Medulla oblongata (tissue), 1 donor: ENCODE measurements at regions not wholly inside any gene's neighbourhood (a gene's known extent, or its start where the extent isn't known, plus 50 kb on each side); places are given as distances from the start of the nearest gene placed in this dataset.
A peak's percentile ranks its signal among the peaks of the same experiment; 100 is the strongest.
"Not testable (repeated sequence)": the region's sequence is repeated elsewhere in the genome, so short reads cannot be mapped to it uniquely, and the experiment has no call there.

Experiments used
- DNase-seq: peaks from one replicate; pipeline ENCODE4 v3.0.0-alpha.2; 2015; ENCODE audit errors: extremely low spot score

GRCh38 chr1:218494449-218494852, 149.3 kb downstream of the TGFB2 start:
- DNase-seq: no peak

GRCh38 chr1:218495931-218496330, 150.8 kb downstream of the TGFB2 start:
- DNase-seq: no peak

- DNase-seq: no peak
These were observed 151.4 kb downstream of the TGFB2 start for GRCh38 chr1:218496561-218496960.

- DNase-seq: no peak
These were observed 153.2 kb downstream of the TGFB2 start for GRCh38 chr1:218498056-218498938.

- peak; percentile 21 for DNase-seq
These were observed 154.0 kb downstream of the TGFB2 start for GRCh38 chr1:218499011-218499691.

GRCh38 chr1:218499911-218500310, 154.8 kb downstream of the TGFB2 start:
- DNase-seq: no peak

GRCh38 chr1:218501161-218501560, 156.0 kb downstream of the TGFB2 start:
- no peak for DNase-seq

- no peak for DNase-seq
These were observed 157.2 kb downstream of the TGFB2 start for GRCh38 chr1:218502383-218502782.

- DNase-seq: no peak
These were observed 158.0 kb downstream of the TGFB2 start for GRCh38 chr1:218503102-218503501.

GRCh38 chr1:218507355-218508002, 162.3 kb downstream of the TGFB2 start:
- DNase-seq: no peak

- DNase-seq: no peak
These were observed 165.1 kb downstream of the TGFB2 start for GRCh38 chr1:218510153-218510772.

- DNase-seq: no peak
These were observed 168.2 kb downstream of the TGFB2 start for GRCh38 chr1:218513328-218513727.

- DNase-seq: no peak
These were observed 169.6 kb downstream of the TGFB2 start for GRCh38 chr1:218514689-218515088.

GRCh38 chr1:218516526-218516925, 171.4 kb downstream of the TGFB2 start:
- DNase-seq: no peak

GRCh38 chr1:218517459-218517858, 172.3 kb downstream of the TGFB2 start:
- DNase-seq: no peak

GRCh38 chr1:218518216-218518740, 173.1 kb downstream of the TGFB2 start:
- no peak for DNase-seq

GRCh38 chr1:218520646-218521045, 175.5 kb downstream of the TGFB2 start:
- DNase-seq: not testable (repeated sequence)

- peak; percentile 67 for DNase-seq
These were observed 176.5 kb downstream of the TGFB2 start for GRCh38 chr1:218521414-218522169.

GRCh38 chr1:218524526-218524925, 179.4 kb downstream of the TGFB2 start:
- DNase-seq: no peak

GRCh38 chr1:218525031-218525430, 179.9 kb downstream of the TGFB2 start:
- DNase-seq: no peak
